ENCODE measurements at regions not wholly inside any gene's neighbourhood (a gene's known extent, or its start where the extent isn't known, plus 50 kb on each side); places are given as distances from the start of the nearest gene placed in this dataset.

DNA sequence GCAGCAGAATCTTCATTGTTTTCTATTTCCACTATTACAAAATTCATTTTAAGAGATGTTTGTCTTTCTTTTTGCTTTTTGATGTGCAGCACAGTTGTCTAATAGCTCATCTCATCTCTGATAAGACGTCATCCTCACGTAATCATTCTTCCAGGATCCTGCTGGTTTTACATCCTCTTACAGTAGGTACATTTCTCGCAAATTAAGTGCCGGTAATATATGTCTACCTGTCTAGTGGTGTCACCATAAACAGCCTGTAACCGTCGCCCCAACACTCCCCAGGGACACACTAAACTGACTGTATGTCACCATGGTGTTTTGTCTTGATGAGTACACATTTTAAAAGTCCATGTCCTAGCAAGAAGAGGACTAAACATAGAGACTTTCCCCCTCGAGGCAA lies 94.5 kb upstream of the VSTM2B start:
- Mint-ChIP-seq H3K4me1 (ENCODE audit: low read depth, unreplicated experiment) (no peaks in the 10 kb centered on the region), H3K9me3 (ENCODE audit: unreplicated experiment) (peaks cover 17% of the 10 kb centered on the region), H3K27ac (ENCODE audit: unreplicated experiment) (no peak overlapping the region), H3K4me3 (ENCODE audit: unreplicated experiment) (no peak overlapping the region), H3K27me3 (ENCODE audit: low read depth, unreplicated experiment) (peaks cover 43% of the 10 kb centered on the region), H3K36me3 (ENCODE audit: low read depth, unreplicated experiment) (no peaks in the 10 kb centered on the region)
- Histone ChIP-seq H2AFZ (ENCODE audit: low read depth, low read length) (no peak overlapping the region), H3K27ac (ENCODE audit: low read depth, low read length) (no peak overlapping the region), H3K4me1 (ENCODE audit: insufficient read depth, low read length) (no peaks in the 10 kb centered on the region), H3K4me3 (ENCODE audit: insufficient read depth, low read depth, low read length) (no peak overlapping the region), H3K9me3 (ENCODE audit: insufficient read depth, low read depth, low read length) (peaks cover 13% of the 10 kb centered on the region), H3K4me2 (ENCODE audit: low read length) (no peak overlapping the region), H3K27me3 (ENCODE audit: insufficient read depth, low read length) (no peaks in the 10 kb centered on the region), H3K9ac (ENCODE audit: low read length) (no peak overlapping the region), H3K79me2 (ENCODE audit: insufficient read depth, low read length) (no peaks in the 10 kb centered on the region), H3K36me3 (ENCODE audit: insufficient read depth, low read length) (no peaks in the 10 kb centered on the region), H4K20me1 (ENCODE audit: insufficient read depth, low read length) (no peaks in the 10 kb centered on the region)
- FAIRE-seq: no peak
- TF ChIP-seq EZH2 (IDR thresholded peaks at IDR 0.05; ENCODE audit: insufficient read depth, low read length) (no peak), CTCF (IDR thresholded peaks at IDR 0.05; ENCODE audit: insufficient read depth, low read depth, low read length) (no peak)
- no peak for DNase-seq (ENCODE audit: low read depth)

- Histone ChIP-seq H3K4me3 (ENCODE audit: insufficient read depth, low read depth, low read length) (no peak overlapping the region), H3K79me2 (ENCODE audit: insufficient read depth, low read length) (no peaks in the 10 kb centered on the region), H3K9ac (ENCODE audit: low read length) (no peak overlapping the region), H3K27ac (ENCODE audit: low read depth, low read length) (no peak overlapping the region), H3K36me3 (ENCODE audit: insufficient read depth, low read length) (no peaks in the 10 kb centered on the region), H3K4me1 (ENCODE audit: insufficient read depth, low read length) (no peaks in the 10 kb centered on the region), H4K20me1 (ENCODE audit: insufficient read depth, low read length) (no peaks in the 10 kb centered on the region), H3K27me3 (ENCODE audit: insufficient read depth, low read length) (no peaks in the 10 kb centered on the region), H3K9me3 (ENCODE audit: insufficient read depth, low read depth, low read length) (peaks cover 13% of the 10 kb centered on the region), H3K4me2 (ENCODE audit: low read length) (no peak overlapping the region), H2AFZ (ENCODE audit: low read depth, low read length) (no peak overlapping the region)
- no peak for FAIRE-seq
- Mint-ChIP-seq H3K4me3 (ENCODE audit: unreplicated experiment) (no peak overlapping the region), H3K36me3 (ENCODE audit: low read depth, unreplicated experiment) (no peaks in the 10 kb centered on the region), H3K27me3 (ENCODE audit: low read depth, unreplicated experiment) (peaks cover 45% of the 10 kb centered on the region), H3K4me1 (ENCODE audit: low read depth, unreplicated experiment) (no peaks in the 10 kb centered on the region), H3K9me3 (ENCODE audit: unreplicated experiment) (peaks cover 9% of the 10 kb centered on the region), H3K27ac (ENCODE audit: unreplicated experiment) (no peak overlapping the region)
- no peak for DNase-seq (ENCODE audit: low read depth)
- TF ChIP-seq CTCF (IDR thresholded peaks at IDR 0.05; ENCODE audit: insufficient read depth, low read depth, low read length): no peak
- no peak for TF ChIP-seq EZH2 (IDR thresholded peaks at IDR 0.05; ENCODE audit: insufficient read depth, low read length)
Measured at GRCh38 chr19:29432677-29433076, 93.1 kb upstream of the VSTM2B start.

GRCh38 chr19:29436591-29437103 lies 89.1 kb upstream of the VSTM2B start:
- Histone ChIP-seq H3K27me3 (ENCODE audit: insufficient read depth, low read length) (no peaks in the 10 kb centered on the region), H3K9ac (ENCODE audit: low read length) (no peak overlapping the region), H3K27ac (ENCODE audit: low read depth, low read length) (no peak overlapping the region), H3K4me2 (ENCODE audit: low read length) (no peak overlapping the region), H4K20me1 (ENCODE audit: insufficient read depth, low read length) (no peaks in the 10 kb centered on the region), H3K4me1 (ENCODE audit: insufficient read depth, low read length) (no peaks in the 10 kb centered on the region), H2AFZ (ENCODE audit: low read depth, low read length) (no peak overlapping the region), H3K4me3 (ENCODE audit: insufficient read depth, low read depth, low read length) (no peak overlapping the region), H3K36me3 (ENCODE audit: insufficient read depth, low read length) (no peaks in the 10 kb centered on the region), H3K79me2 (ENCODE audit: insufficient read depth, low read length) (no peaks in the 10 kb centered on the region), H3K9me3 (ENCODE audit: insufficient read depth, low read depth, low read length) (peaks cover 10% of the 10 kb centered on the region)
- Mint-ChIP-seq H3K27ac (ENCODE audit: unreplicated experiment) (no peak overlapping the region), H3K27me3 (ENCODE audit: low read depth, unreplicated experiment) (peaks cover 33% of the 10 kb centered on the region), H3K9me3 (ENCODE audit: unreplicated experiment) (peaks cover 16% of the 10 kb centered on the region), H3K36me3 (ENCODE audit: low read depth, unreplicated experiment) (no peaks in the 10 kb centered on the region), H3K4me3 (ENCODE audit: unreplicated experiment) (no peak overlapping the region), H3K4me1 (ENCODE audit: low read depth, unreplicated experiment) (no peaks in the 10 kb centered on the region)
- no peak for FAIRE-seq
- no peak for TF ChIP-seq CTCF (IDR thresholded peaks at IDR 0.05; ENCODE audit: insufficient read depth, low read depth, low read length)
- TF ChIP-seq EZH2 (IDR thresholded peaks at IDR 0.05; ENCODE audit: insufficient read depth, low read length): no peak
- no peak for DNase-seq (ENCODE audit: low read depth)

All from astrocyte (in vitro differentiated cells and primary cell).